GM19372 (cell line): ENCODE measurements at regions not wholly inside any gene's neighbourhood (a gene's known extent, or its start where the extent isn't known, plus 50 kb on each side); places are given as distances from the start of the nearest gene placed in this dataset.

ENCODE experiments used
- ATAC-seq: cut with Tn5 transposase; IDR thresholded peaks from one replicate; pipeline ENCODE4 v1.9.1; 2021; ENCODE audit warnings: mild to moderate bottlenecking, low read depth, moderate library complexity; ENCODE audit not compliant: unreplicated experiment

DNA sequence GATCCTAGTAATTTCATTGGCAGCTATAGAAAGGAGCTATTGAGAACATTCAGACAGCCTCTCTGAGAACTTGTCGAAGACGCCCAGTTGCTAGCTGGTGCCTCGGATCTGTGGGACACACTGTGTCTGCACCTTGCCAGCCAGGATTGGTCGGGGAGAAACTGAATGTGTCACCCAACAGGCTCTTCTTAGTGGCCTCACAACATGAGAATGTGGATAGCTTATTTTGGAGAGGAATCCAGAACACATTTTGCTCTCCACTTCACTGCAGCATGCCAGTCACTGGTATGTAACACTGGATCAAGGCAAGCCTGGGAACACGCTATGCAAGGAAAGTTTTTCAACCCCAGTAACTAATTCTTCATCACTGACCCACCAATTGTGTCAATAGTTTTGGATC, 89.5 kb upstream of the TRPC3 start:
- ATAC-seq, result no peak

GRCh38 chr4:122038896-122039295, 87.0 kb upstream of the TRPC3 start:
- no peak for ATAC-seq

DNA sequence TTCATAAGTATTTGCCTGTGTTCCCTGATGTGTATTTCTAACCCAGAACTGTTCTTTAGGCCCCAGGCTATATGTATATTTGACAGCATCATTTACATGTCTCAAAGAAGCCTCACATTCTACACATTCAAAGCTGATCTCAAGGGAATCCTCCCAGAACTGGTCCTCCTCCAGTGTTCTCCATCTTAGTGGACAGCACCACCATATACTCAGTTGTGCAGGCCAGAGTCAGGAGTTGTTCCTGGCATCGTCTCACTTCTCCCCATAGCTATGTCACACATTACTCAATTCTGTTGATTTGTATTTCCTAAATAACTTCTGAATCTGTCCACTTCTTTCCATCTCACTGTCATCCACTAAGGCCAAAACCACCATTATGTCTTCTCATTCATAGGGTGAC, 82.8 kb upstream of the TRPC3 start:
- ATAC-seq, result no peak

GRCh38 chr4:122027203-122027602, 75.3 kb upstream of the TRPC3 start:
- ATAC-seq, result no peak

GRCh38 chr4:122017296-122017695, 65.4 kb upstream of the TRPC3 start:
- ATAC-seq, result no peak

GRCh38 chr4:122015203-122015602, 63.3 kb upstream of the TRPC3 start:
- no peak for ATAC-seq

DNA sequence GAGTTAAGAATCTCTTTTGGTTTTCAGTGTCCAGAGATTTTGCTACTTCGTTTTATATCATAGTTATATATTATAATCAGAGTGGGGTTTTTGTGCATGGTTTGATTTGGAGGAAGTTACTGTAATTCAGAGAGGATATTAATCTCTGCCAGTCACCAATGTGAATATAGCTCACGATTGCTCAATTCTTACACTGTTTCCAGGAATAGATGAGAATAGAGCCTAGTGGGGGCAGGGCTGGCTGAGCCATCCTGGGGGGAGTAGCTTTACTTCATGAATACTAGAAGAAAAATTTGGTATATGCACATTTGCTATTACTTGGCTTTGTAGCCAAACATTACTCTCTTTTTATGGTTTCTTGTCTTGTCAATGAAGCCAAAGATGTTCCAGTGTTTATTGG, 60.9 kb upstream of the TRPC3 start:
- no peak for ATAC-seq

- ATAC-seq, result no peak
These were observed 58.8 kb upstream of the TRPC3 start for GRCh38 chr4:122010610-122011009.

DNA sequence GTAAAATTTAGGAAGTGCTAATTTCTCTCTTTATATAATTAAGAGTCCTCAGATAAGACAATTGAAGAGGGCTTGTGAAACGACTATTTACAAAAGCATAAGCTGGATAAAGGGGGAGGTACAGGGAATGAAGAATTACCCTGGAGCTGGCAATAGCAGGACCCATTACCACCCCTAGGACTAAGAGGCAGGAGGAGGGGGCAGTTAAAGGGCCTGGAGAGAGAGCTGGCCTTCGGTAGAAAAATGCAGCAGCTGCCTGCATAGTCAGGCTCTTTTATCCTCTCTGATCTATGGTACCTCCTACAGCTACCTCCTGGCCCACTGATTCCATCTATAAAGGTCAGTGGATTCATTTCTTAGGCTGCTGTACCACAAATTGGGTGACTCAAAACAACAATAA, 57.7 kb upstream of the TRPC3 start:
- no peak for ATAC-seq

- ATAC-seq, result no peak
These were observed 55.2 kb upstream of the TRPC3 start for GRCh38 chr4:122007016-122007415.

DNA sequence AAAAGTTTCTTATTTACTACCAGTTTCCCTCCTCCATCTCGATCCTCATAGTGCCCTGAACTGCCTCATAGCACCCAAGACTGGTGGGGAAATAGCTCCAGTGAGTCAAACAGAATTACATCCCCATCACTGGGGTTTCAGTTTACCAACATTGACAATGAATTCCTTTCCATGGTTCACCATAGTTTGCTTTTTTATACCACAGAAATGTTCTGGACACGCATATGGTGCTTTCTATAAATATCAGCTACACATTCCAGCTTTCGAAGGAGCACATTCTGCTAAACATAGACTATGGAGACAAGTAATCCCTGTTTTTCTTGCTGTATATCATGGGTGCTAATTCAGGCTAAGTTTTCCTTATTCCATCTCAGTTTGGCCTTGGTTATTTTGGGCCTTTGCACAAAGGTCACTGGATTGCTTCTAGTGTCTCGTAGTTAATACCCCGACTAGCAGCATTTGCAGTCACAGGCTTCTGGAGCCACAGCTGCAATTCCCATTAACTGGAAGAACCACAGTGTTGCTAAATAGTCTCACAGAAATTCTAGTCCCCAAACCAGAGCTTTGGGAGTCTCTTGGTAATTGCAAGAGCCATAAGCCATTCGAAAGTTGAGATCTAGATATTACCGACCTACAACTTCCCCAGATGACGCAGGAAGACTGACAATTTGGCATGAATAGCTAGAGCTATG, 53.4 kb upstream of the TRPC3 start:
- no peak for ATAC-seq

GRCh38 chr4:122003335-122003734, 51.5 kb upstream of the TRPC3 start:
- peak; percentile 86 for ATAC-seq
